ENCODE measurements at regions not wholly inside any gene's neighbourhood (a gene's known extent, or its start where the extent isn't known, plus 50 kb on each side); places are given as distances from the start of the nearest gene placed in this dataset.

DNA sequence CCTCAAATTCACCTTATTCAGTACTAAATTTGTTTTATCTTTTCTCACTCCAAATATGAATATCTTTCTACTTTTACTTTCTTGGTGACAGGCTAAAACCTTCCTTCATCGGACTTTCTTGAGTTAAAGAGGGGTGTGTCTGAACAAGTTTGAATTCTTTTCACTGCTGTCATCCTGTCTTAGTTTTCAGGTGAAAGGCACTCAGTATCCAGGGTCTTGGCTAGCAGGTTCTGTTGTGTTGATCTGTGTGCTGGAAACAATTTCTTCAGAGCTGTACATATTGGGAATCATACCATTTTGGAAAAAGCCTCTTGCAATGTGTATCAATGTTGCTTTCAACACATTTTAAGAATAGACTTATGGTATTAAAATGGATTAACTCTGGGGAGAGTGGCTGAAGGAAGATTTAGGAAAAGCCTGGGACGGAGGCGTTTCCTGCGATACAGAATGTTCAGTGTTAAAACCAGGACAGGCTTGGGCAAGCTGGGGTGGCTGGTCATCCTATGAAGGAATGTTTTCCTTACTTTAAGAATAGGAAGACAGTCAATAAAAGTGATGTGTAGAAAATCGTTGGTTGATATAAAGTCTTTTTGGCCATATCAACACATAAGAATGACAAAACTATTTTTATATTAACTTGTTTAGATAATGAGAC lies 350.7 kb upstream of the SPRED2 start:
- Histone ChIP-seq H3K36me3 (no peaks in the 10 kb centered on the region), H3K27me3 (replicated peaks; ENCODE audit: insufficient read depth) (no peaks in the 10 kb centered on the region), H3K4me1 (ENCODE audit: control insufficient read depth in 1 of 2, low read depth in 2 of 2) (no peaks in the 10 kb centered on the region), H3K27ac (no peak overlapping the region), H3K4me3 (no peak overlapping the region), H3K9me3 (no peaks in the 10 kb centered on the region)
- TF ChIP-seq, protein P1, sequence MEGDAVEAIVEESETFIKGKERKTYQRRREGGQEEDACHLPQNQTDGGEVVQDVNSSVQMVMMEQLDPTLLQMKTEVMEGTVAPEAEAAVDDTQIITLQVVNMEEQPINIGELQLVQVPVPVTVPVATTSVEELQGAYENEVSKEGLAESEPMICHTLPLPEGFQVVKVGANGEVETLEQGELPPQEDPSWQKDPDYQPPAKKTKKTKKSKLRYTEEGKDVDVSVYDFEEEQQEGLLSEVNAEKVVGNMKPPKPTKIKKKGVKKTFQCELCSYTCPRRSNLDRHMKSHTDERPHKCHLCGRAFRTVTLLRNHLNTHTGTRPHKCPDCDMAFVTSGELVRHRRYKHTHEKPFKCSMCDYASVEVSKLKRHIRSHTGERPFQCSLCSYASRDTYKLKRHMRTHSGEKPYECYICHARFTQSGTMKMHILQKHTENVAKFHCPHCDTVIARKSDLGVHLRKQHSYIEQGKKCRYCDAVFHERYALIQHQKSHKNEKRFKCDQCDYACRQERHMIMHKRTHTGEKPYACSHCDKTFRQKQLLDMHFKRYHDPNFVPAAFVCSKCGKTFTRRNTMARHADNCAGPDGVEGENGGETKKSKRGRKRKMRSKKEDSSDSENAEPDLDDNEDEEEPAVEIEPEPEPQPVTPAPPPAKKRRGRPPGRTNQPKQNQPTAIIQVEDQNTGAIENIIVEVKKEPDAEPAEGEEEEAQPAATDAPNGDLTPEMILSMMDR (IDR thresholded peaks at IDR 0.05) = no peak
- ATAC-seq (ENCODE audit: insufficient number of reproducible peaks, low FRiP score, low read depth) (no peak), DNase-seq (ENCODE audit: low spot score) (no peak)

DNA sequence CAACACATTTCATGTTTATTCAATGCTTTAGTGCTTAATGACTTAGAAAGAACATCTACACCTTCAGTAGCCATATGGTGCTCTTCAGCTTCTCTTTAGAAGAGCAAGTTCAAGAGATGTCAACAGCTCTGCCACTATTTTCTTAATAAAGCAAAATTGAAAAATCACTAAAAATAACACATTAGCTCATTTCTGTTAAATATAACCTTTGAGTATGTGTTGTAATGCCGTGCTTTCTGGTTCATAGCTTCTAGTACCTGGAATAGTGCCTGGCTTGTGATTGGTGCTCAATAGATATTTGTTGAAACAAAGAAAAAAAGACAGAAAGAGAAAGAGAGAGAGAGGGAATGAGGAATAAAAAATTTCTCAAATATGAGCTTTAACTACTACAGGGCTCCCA lies 349.8 kb upstream of the SPRED2 start:
- no peak for DNase-seq (ENCODE audit: low spot score)
- Histone ChIP-seq H3K27ac (no peak overlapping the region), H3K9me3 (no peaks in the 10 kb centered on the region), H3K27me3 (replicated peaks; ENCODE audit: insufficient read depth) (no peaks in the 10 kb centered on the region), H3K36me3 (no peaks in the 10 kb centered on the region), H3K4me3 (no peak overlapping the region), H3K4me1 (ENCODE audit: control insufficient read depth in 1 of 2, low read depth in 2 of 2) (no peaks in the 10 kb centered on the region)
- no peak for ATAC-seq (ENCODE audit: insufficient number of reproducible peaks, low FRiP score, low read depth)
- TF ChIP-seq, protein P1 (IDR thresholded peaks at IDR 0.05) = no peak

DNA sequence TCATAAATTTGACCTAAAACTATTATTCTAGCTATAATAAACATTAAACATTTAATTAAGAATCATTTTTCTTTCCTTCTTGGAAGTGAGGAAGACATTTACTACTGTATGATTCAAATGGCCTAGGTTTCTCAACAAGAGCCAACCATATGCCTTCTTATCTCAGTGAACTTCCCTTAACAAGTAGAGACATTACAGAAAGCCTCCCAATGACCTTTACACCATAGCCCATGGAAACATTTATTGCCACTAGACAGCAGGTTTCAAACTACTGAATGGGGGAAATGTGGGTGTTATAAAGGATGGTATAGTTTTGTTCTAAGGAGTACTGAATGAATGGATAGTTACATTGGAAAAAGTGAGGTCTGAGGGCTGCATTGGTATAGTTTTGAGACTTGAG lies 349.4 kb upstream of the SPRED2 start:
- DNase-seq (ENCODE audit: low spot score) = no peak
- Histone ChIP-seq H3K4me1 (ENCODE audit: control insufficient read depth in 1 of 2, low read depth in 2 of 2) (no peaks in the 10 kb centered on the region), H3K36me3 (no peaks in the 10 kb centered on the region), H3K27ac (no peak overlapping the region), H3K27me3 (replicated peaks; ENCODE audit: insufficient read depth) (no peaks in the 10 kb centered on the region), H3K9me3 (no peaks in the 10 kb centered on the region), H3K4me3 (no peak overlapping the region)
- ATAC-seq (ENCODE audit: insufficient number of reproducible peaks, low FRiP score, low read depth) = no peak
- TF ChIP-seq, protein P1 (IDR thresholded peaks at IDR 0.05) = no peak

DNA sequence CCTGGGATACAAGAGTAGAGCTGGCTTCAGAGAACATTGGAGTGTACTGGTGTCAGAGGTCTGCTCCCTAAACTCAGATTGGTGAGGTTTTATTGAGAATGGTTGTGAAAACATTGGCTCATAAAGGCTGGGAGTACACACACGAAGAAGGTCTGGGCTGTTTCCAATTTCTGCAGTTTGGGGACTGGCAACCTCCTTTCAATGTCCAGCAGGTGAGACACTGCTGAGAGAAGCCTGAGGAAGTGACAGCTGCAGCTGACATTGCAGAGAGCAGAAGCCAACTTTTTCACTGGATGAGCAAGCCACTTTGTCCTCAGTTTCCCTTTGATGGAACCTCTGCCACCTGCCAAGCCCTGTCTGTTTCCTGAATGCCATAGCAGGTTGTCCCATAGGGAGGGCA lies 346.6 kb upstream of the SPRED2 start:
- DNase-seq (ENCODE audit: low spot score) (no peak), ATAC-seq (ENCODE audit: insufficient number of reproducible peaks, low FRiP score, low read depth) (no peak)
- TF ChIP-seq, protein P1 (IDR thresholded peaks at IDR 0.05) = no peak
- Histone ChIP-seq H3K4me3 (no peak overlapping the region), H3K4me1 (ENCODE audit: control insufficient read depth in 1 of 2, low read depth in 2 of 2) (no peaks in the 10 kb centered on the region), H3K27me3 (replicated peaks; ENCODE audit: insufficient read depth) (no peaks in the 10 kb centered on the region), H3K27ac (no peak overlapping the region), H3K9me3 (no peaks in the 10 kb centered on the region), H3K36me3 (no peaks in the 10 kb centered on the region)

DNA sequence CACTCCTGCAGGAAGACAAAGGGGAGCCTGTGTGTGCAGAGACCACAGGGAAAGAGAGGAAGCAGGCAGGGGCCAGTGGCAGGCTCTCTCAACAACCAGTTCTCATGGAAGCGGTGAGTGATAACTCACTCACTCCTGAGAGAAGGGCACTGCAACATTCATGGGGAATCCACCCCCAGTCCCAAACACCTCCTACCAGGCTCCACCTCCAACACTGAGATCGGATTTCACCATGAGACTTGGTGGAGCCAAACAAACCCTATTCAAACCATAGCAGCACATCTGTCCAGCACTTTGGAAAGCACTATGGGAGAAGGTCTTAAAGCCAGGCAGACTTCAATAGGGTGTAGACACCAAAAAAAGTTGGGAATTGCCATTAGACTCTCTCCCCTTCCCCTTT lies 345.7 kb upstream of the SPRED2 start:
- Histone ChIP-seq H3K4me1 (ENCODE audit: control insufficient read depth in 1 of 2, low read depth in 2 of 2) (no peaks in the 10 kb centered on the region), H3K9me3 (no peaks in the 10 kb centered on the region), H3K36me3 (no peaks in the 10 kb centered on the region), H3K4me3 (no peak overlapping the region), H3K27me3 (replicated peaks; ENCODE audit: insufficient read depth) (no peaks in the 10 kb centered on the region), H3K27ac (no peak overlapping the region)
- ATAC-seq (ENCODE audit: insufficient number of reproducible peaks, low FRiP score, low read depth) (no peak), DNase-seq (ENCODE audit: low spot score) (no peak)
- TF ChIP-seq, protein P1 (IDR thresholded peaks at IDR 0.05) = no peak
